ENCODE measurements at regions not wholly inside any gene's neighbourhood (a gene's known extent, or its start where the extent isn't known, plus 50 kb on each side); places are given as distances from the start of the nearest gene placed in this dataset.

- Mint-ChIP-seq H3K27me3 (ENCODE audit: unreplicated experiment) (peaks cover 32% of the 10 kb centered on the region), H3K4me1 (ENCODE audit: unreplicated experiment) (no peaks in the 10 kb centered on the region), H3K9me3 (ENCODE audit: unreplicated experiment) (no peaks in the 10 kb centered on the region), H3K36me3 (ENCODE audit: unreplicated experiment) (no peaks in the 10 kb centered on the region), H3K4me3 (ENCODE audit: unreplicated experiment) (no peak overlapping the region), H3K27ac (ENCODE audit: unreplicated experiment) (no peak overlapping the region)
- DNase-seq (ENCODE audit: extremely low spot score, unreplicated experiment): no peak
- TF ChIP-seq, protein P1, sequence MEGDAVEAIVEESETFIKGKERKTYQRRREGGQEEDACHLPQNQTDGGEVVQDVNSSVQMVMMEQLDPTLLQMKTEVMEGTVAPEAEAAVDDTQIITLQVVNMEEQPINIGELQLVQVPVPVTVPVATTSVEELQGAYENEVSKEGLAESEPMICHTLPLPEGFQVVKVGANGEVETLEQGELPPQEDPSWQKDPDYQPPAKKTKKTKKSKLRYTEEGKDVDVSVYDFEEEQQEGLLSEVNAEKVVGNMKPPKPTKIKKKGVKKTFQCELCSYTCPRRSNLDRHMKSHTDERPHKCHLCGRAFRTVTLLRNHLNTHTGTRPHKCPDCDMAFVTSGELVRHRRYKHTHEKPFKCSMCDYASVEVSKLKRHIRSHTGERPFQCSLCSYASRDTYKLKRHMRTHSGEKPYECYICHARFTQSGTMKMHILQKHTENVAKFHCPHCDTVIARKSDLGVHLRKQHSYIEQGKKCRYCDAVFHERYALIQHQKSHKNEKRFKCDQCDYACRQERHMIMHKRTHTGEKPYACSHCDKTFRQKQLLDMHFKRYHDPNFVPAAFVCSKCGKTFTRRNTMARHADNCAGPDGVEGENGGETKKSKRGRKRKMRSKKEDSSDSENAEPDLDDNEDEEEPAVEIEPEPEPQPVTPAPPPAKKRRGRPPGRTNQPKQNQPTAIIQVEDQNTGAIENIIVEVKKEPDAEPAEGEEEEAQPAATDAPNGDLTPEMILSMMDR (IDR thresholded peaks at IDR 0.05): no peak
Measured at GRCh38 chr12:43261701-43262100, 290.3 kb downstream of the ADAMTS20 start.

DNA sequence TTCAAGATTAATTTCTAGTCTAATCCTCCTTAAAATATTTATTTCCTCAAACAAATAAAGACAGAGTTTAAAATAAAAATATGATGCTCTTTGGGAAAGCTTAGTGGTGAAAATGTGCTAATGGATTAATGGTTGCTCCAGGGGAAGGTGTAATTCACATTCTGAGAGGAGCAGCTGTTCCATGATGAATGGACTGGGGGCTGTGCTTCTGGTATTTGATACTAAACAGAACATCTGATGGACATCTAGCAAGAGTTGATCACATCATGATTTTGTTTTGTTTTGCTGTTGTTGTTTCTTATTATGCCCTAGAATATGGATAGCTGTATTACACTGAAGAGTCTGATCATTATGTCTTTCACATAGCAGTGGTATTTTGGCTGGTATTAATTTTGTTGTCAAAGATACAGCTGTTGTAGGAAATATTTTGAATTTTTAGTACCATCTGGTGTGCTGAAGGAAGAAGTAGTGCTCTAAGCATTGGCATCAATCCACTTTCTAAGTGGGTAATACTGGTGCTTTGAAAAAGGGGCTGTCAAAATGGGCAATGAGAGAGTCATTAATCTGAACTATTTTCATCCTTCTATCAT lies 296.4 kb downstream of the ADAMTS20 start:
- Mint-ChIP-seq H3K27ac (ENCODE audit: unreplicated experiment) (no peak overlapping the region), H3K27me3 (ENCODE audit: unreplicated experiment) (peaks cover 32% of the 10 kb centered on the region), H3K4me3 (ENCODE audit: unreplicated experiment) (no peak overlapping the region), H3K36me3 (ENCODE audit: unreplicated experiment) (no peaks in the 10 kb centered on the region), H3K9me3 (ENCODE audit: unreplicated experiment) (no peaks in the 10 kb centered on the region), H3K4me1 (ENCODE audit: unreplicated experiment) (no peaks in the 10 kb centered on the region)
- TF ChIP-seq, protein P1 (IDR thresholded peaks at IDR 0.05): no peak
- no peak for DNase-seq (ENCODE audit: extremely low spot score, unreplicated experiment)

GRCh38 chr12:43252585-43252984 lies 299.4 kb downstream of the ADAMTS20 start:
- TF ChIP-seq, protein P1 (IDR thresholded peaks at IDR 0.05): no peak
- DNase-seq (ENCODE audit: extremely low spot score, unreplicated experiment): no peak
- no peaks in the 10 kb centered on the region for H3K4me1 Mint-ChIP-seq (ENCODE audit: unreplicated experiment)
- H3K9me3 Mint-ChIP-seq (ENCODE audit: unreplicated experiment): no peaks in the 10 kb centered on the region
- H3K27me3 Mint-ChIP-seq (ENCODE audit: unreplicated experiment): peaks cover 21% of the 10 kb centered on the region
- no peaks in the 10 kb centered on the region for H3K36me3 Mint-ChIP-seq (ENCODE audit: unreplicated experiment)
- H3K4me3 Mint-ChIP-seq (ENCODE audit: unreplicated experiment): no peak overlapping the region
- H3K27ac Mint-ChIP-seq (ENCODE audit: unreplicated experiment): no peak overlapping the region

DNA sequence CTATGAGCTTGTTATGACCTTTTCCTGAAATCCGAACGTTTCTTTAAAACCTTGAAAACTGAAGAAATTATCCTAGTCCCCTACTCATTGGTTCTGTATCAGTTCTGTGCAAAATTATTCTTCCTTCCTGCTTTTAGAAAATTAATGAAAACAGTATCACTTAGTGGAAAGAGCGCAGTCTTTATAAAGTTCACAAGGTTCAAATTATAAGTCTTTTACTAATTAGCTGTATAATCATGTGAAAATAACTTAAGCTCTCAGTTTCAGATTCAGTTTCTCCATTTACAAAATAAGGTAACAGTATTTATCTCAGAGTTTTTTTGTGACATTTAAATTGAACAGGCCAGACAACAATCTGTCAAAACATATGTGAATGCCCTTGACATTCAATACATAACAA lies 306.1 kb downstream of the ADAMTS20 start:
- H3K4me3 Mint-ChIP-seq (ENCODE audit: unreplicated experiment): no peak overlapping the region
- H3K27ac Mint-ChIP-seq (ENCODE audit: unreplicated experiment): no peak overlapping the region
- peaks cover 1% of the 10 kb centered on the region for H3K27me3 Mint-ChIP-seq (ENCODE audit: unreplicated experiment)
- DNase-seq (ENCODE audit: extremely low spot score, unreplicated experiment): no peak
- no peaks in the 10 kb centered on the region for H3K9me3 Mint-ChIP-seq (ENCODE audit: unreplicated experiment)
- no peaks in the 10 kb centered on the region for H3K4me1 Mint-ChIP-seq (ENCODE audit: unreplicated experiment)
- no peaks in the 10 kb centered on the region for H3K36me3 Mint-ChIP-seq (ENCODE audit: unreplicated experiment)
- TF ChIP-seq, protein P1 (IDR thresholded peaks at IDR 0.05): no peak

GRCh38 chr12:43241986-43242385 lies 310.0 kb downstream of the ADAMTS20 start:
- Mint-ChIP-seq H3K4me3 (ENCODE audit: unreplicated experiment) (no peak overlapping the region), H3K9me3 (ENCODE audit: unreplicated experiment) (peaks cover 5% of the 10 kb centered on the region), H3K4me1 (ENCODE audit: unreplicated experiment) (no peaks in the 10 kb centered on the region), H3K27me3 (ENCODE audit: unreplicated experiment) (peaks cover 6% of the 10 kb centered on the region), H3K36me3 (ENCODE audit: unreplicated experiment) (no peaks in the 10 kb centered on the region), H3K27ac (ENCODE audit: unreplicated experiment) (no peak overlapping the region)
- DNase-seq (ENCODE audit: extremely low spot score, unreplicated experiment): no peak
- TF ChIP-seq, protein P1 (IDR thresholded peaks at IDR 0.05): no peak

Data from osteocyte (in vitro differentiated cells).